SK-N-MC (cell line): ENCODE measurements at regions not wholly inside any gene's neighbourhood (a gene's known extent, or its start where the extent isn't known, plus 50 kb on each side); places are given as distances from the start of the nearest gene placed in this dataset.

ENCODE experiments used
- EZH2 ChIP-seq: fragments of 200-600 bp; sonication (generic); IDR thresholded peaks from one replicate; pipeline ENCODE4 v1.6.1; 2017; ENCODE audit warnings: antibody characterized with exemption
- POLR2AphosphoS5 ChIP-seq: IDR thresholded peaks from 2 replicates; pipeline ENCODE4 v1.6.1; 2012; ENCODE audit warnings: mild to moderate bottlenecking, low read depth, low read length, borderline replicate concordance

DNA sequence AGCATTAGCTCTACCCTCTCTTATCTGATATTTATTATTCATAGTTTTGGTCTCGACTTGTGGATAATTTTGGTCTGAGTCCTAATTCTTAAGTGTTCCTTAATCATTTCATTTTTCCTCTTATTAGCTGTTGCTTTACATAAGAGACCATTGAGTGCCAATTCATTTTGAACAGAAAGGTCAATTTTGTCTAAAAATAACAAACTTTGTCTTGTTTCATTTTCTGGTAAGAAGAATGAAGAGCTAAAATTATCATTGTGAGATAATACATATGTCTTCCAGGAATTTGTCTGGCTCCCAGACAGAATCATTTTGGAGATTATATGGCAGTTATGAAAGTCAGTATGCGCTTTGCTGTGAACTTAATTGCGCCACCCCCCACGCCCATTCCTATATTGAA lies 1471.8 kb downstream of the PCDH7 start:
- TF ChIP-seq EZH2: no peak
- TF ChIP-seq POLR2AphosphoS5: no peak
